MM.1S (cell line): ENCODE measurements at regions not wholly inside any gene's neighbourhood (a gene's known extent, or its start where the extent isn't known, plus 50 kb on each side); places are given as distances from the start of the nearest gene placed in this dataset.
"Not testable (repeated sequence)": the region's sequence is repeated elsewhere in the genome, so short reads cannot be mapped to it uniquely, and the experiment has no call there.

Experiments
- DNase-seq: peaks from one replicate; pipeline ENCODE4 v3.0.0-alpha.2; 2015
- H2AFZ ChIP-seq: fragments of 300-600 bp; sonication (generic); 2 replicates; pipeline ENCODE4 v1.6.0; 2016; ENCODE audit warnings: antibody characterized with exemption, low read length
- H3F3A ChIP-seq: fragments of 300-600 bp; sonication (generic); 2 replicates; pipeline ENCODE4 v1.6.1; 2016; ENCODE audit warnings: mild to moderate bottlenecking, antibody characterized with exemption, low read length, moderate library complexity, mixed read lengths; ENCODE audit not compliant: insufficient read depth
- H3K27ac ChIP-seq: fragments of 300-600 bp; sonication (generic); 2 replicates; pipeline ENCODE4 v1.5.1; 2016; ENCODE audit warnings: mild to moderate bottlenecking, low read length
- H3K27me3 ChIP-seq: fragments of 300-600 bp; sonication (generic); replicated peaks from 2 replicates; pipeline ENCODE4 v1.6.0; 2016; ENCODE audit warnings: low read length; ENCODE audit not compliant: insufficient read depth
- H3K36me3 ChIP-seq: fragments of 300-600 bp; sonication (generic); replicated peaks from 2 replicates; pipeline ENCODE4 v1.6.1; 2016; ENCODE audit warnings: mild to moderate bottlenecking, low read length, mixed read lengths; ENCODE audit not compliant: insufficient read depth
- H3K4me1 ChIP-seq: fragments of 300-600 bp; sonication (generic); 2 replicates; pipeline ENCODE4 v1.6.1; 2016; ENCODE audit warnings: low read length, mixed read lengths
- H3K4me2 ChIP-seq: fragments of 300-600 bp; sonication (generic); 2 replicates; pipeline ENCODE4 v1.6.0; 2016; ENCODE audit warnings: low read depth, low read length
- H3K4me3 ChIP-seq: fragments of 300-600 bp; sonication (generic); 2 replicates; pipeline ENCODE4 v1.5.1; 2016; ENCODE audit warnings: low read length, mixed read lengths
- H3K79me2 ChIP-seq: fragments of 300-600 bp; sonication (generic); 2 replicates; pipeline ENCODE4 v1.6.1; 2016; ENCODE audit warnings: mixed run types, low read length, mixed read lengths
- H3K9ac ChIP-seq: fragments of 300-600 bp; sonication (generic); 2 replicates; pipeline ENCODE4 v1.6.1; 2016; ENCODE audit warnings: low read length, mixed read lengths
- H3K9me2 ChIP-seq: fragments of 300-600 bp; sonication (generic); replicated peaks from 2 replicates; pipeline ENCODE4 v1.6.1; 2016; ENCODE audit warnings: mild to moderate bottlenecking, low read length, mixed read lengths; ENCODE audit not compliant: insufficient read depth
- H3K9me3 ChIP-seq: fragments of 300-600 bp; sonication (generic); replicated peaks from 2 replicates; pipeline ENCODE4 v1.6.1; 2016; ENCODE audit warnings: mild to moderate bottlenecking, low read length, mixed read lengths; ENCODE audit not compliant: insufficient read depth
- H4K20me1 ChIP-seq: fragments of 300-600 bp; sonication (generic); 2 replicates; pipeline ENCODE4 v1.6.1; 2016; ENCODE audit warnings: mild to moderate bottlenecking, low read length, moderate library complexity, mixed read lengths; ENCODE audit not compliant: insufficient read depth
- CTCF ChIP-seq: fragments of 300-600 bp; sonication (generic); IDR thresholded peaks from 2 replicates; pipeline ENCODE4 v1.5.1; 2016; ENCODE audit warnings: antibody characterized with exemption, low read length, mixed read lengths
- EZH2 ChIP-seq: fragments of 300-600 bp; sonication (generic); optimal IDR thresholded peaks from 2 replicates; pipeline ENCODE3; 2017; ENCODE audit warnings: low read depth, mild to moderate bottlenecking, antibody characterized with exemption, low read length, mixed read lengths
- EZH2phosphoT487 ChIP-seq: fragments of 300-600 bp; sonication (generic); IDR thresholded peaks from 2 replicates; pipeline ENCODE4 v1.6.1; 2018; ENCODE audit warnings: antibody characterized with exemption, low read length

- no peaks in the 10 kb centered on the region for H3K27me3 ChIP-seq
- no peak overlapping the region for H2AFZ ChIP-seq
- no peaks in the 10 kb centered on the region for H3K79me2 ChIP-seq
- H3K36me3 ChIP-seq, result no peaks in the 10 kb centered on the region
- TF ChIP-seq EZH2phosphoT487, result no peak
- no peak overlapping the region for H3K4me3 ChIP-seq
- no peak overlapping the region for H3K9ac ChIP-seq
- H3K4me1 ChIP-seq, result no peaks in the 10 kb centered on the region
- no peaks in the 10 kb centered on the region for H4K20me1 ChIP-seq
- no peaks in the 10 kb centered on the region for H3K9me3 ChIP-seq
- H3K27ac ChIP-seq, result no peak overlapping the region
- no peak for DNase-seq
- H3F3A ChIP-seq, result no peaks in the 10 kb centered on the region
- H3K4me2 ChIP-seq, result no peak overlapping the region
- no peaks in the 10 kb centered on the region for H3K9me2 ChIP-seq
Observed at GRCh38 chr6:159397753-159398152, 228.6 kb downstream of the FNDC1 start.

- no peak for DNase-seq
- TF ChIP-seq EZH2phosphoT487, result no peak
- TF ChIP-seq EZH2, result no peak
- TF ChIP-seq CTCF, result no peak
- Histone ChIP-seq H3K4me2 (no peak overlapping the region), H2AFZ (no peak overlapping the region), H3K36me3 (no peaks in the 10 kb centered on the region), H3K4me1 (no peaks in the 10 kb centered on the region), H4K20me1 (no peaks in the 10 kb centered on the region), H3K9me2 (no peaks in the 10 kb centered on the region), H3F3A (no peaks in the 10 kb centered on the region), H3K9me3 (no peaks in the 10 kb centered on the region), H3K27ac (no peak overlapping the region), H3K27me3 (no peaks in the 10 kb centered on the region), H3K9ac (no peak overlapping the region), H3K79me2 (no peaks in the 10 kb centered on the region), H3K4me3 (no peak overlapping the region)
Observed at GRCh38 chr6:159395609-159396008, 226.4 kb downstream of the FNDC1 start.

GRCh38 chr6:159392695-159393094, 223.5 kb downstream of the FNDC1 start:
- not testable (repeated sequence) for DNase-seq, H3K4me1 ChIP-seq, H3K9me2 ChIP-seq, H3K9me3 ChIP-seq, H3K79me2 ChIP-seq, H2AFZ ChIP-seq, H3K9ac ChIP-seq, H4K20me1 ChIP-seq, H3K4me3 ChIP-seq, H3K27ac ChIP-seq, H3K36me3 ChIP-seq, H3F3A ChIP-seq, H3K4me2 ChIP-seq, H3K27me3 ChIP-seq

GRCh38 chr6:159390381-159390780, 221.2 kb downstream of the FNDC1 start:
- Histone ChIP-seq H3K9ac (no peak overlapping the region), H3K4me1 (no peaks in the 10 kb centered on the region), H3K4me3 (no peak overlapping the region), H3K27me3 (no peaks in the 10 kb centered on the region), H3F3A (no peaks in the 10 kb centered on the region), H2AFZ (no peak overlapping the region), H3K79me2 (no peaks in the 10 kb centered on the region), H3K9me2 (no peaks in the 10 kb centered on the region), H3K27ac (no peak overlapping the region), H3K36me3 (no peaks in the 10 kb centered on the region), H4K20me1 (no peaks in the 10 kb centered on the region), H3K4me2 (no peak overlapping the region), H3K9me3 (no peaks in the 10 kb centered on the region)
- no peak for DNase-seq
- TF ChIP-seq EZH2 (no peak), EZH2phosphoT487 (no peak), CTCF (no peak)
